IgD-negative memory B cell (primary cell): ENCODE measurements at regions not wholly inside any gene's neighbourhood (a gene's known extent, or its start where the extent isn't known, plus 50 kb on each side); places are given as distances from the start of the nearest gene placed in this dataset.

Experiments
- H3K27ac Mint-ChIP-seq, 3 donors: one replicate each; pipeline ENCODE4 v1.8.0; 2020 to 2022; ENCODE audit warnings: mild to moderate bottlenecking in 3 of 3, mixed read lengths in 3 of 3, moderate library complexity in 1 of 3
- H3K27me3 Mint-ChIP-seq: one replicate; pipeline ENCODE4 v1.8.0; 2021; ENCODE audit warnings: mixed read lengths
- H3K36me3 Mint-ChIP-seq: one replicate; pipeline ENCODE4 v1.8.0; 2020; ENCODE audit warnings: mild to moderate bottlenecking, mixed read lengths
- H3K4me1 Mint-ChIP-seq, 3 donors: one replicate each; pipeline ENCODE4 v1.8.0; 2020 to 2022; ENCODE audit warnings: mixed read lengths in 3 of 3, mild to moderate bottlenecking in 1 of 3
- H3K4me3 Mint-ChIP-seq, 4 donors: one replicate each; pipeline ENCODE4 v1.8.0; 2020 to 2022; ENCODE audit warnings: mild to moderate bottlenecking in 4 of 4, mixed read lengths in 4 of 4, moderate library complexity in 3 of 4
- H3K9me3 Mint-ChIP-seq, 3 donors: one replicate each; pipeline ENCODE4 v1.8.0; 2020 to 2021; ENCODE audit warnings: mixed read lengths in 3 of 3, mild to moderate bottlenecking in 1 of 3

- H3K4me3 Mint-ChIP-seq, result peak overlapping the region in 2 of 4 donors; percentile 29 to 69
- no peaks in the 10 kb centered on the region for H3K9me3 Mint-ChIP-seq
- H3K4me1 Mint-ChIP-seq, result peaks cover 33 to 40% (median 39%) of the 10 kb centered on the region in 3 donors
- H3K36me3 Mint-ChIP-seq, result no peaks in the 10 kb centered on the region
- no peaks in the 10 kb centered on the region for H3K27me3 Mint-ChIP-seq
- H3K27ac Mint-ChIP-seq, result peak overlapping the region in 1 of 3 donors; percentile 36
Observed at GRCh38 chr4:81758574-81759264, 287.0 kb upstream of the RASGEF1B start.

GRCh38 chr4:81757691-81758090 is 286.0 kb upstream of the RASGEF1B start:
- Mint-ChIP-seq H3K36me3 (no peaks in the 10 kb centered on the region), H3K27ac (no peak overlapping the region), H3K9me3 (no peaks in the 10 kb centered on the region), H3K27me3 (no peaks in the 10 kb centered on the region), H3K4me3 (no peak overlapping the region), H3K4me1 (peaks cover 33 to 40% (median 39%) of the 10 kb centered on the region in 3 donors)

GRCh38 chr4:81756973-81757372 is 285.3 kb upstream of the RASGEF1B start:
- no peaks in the 10 kb centered on the region for H3K36me3 Mint-ChIP-seq
- H3K4me1 Mint-ChIP-seq, result peaks cover 33 to 40% (median 39%) of the 10 kb centered on the region in 3 donors
- no peaks in the 10 kb centered on the region for H3K9me3 Mint-ChIP-seq
- H3K27me3 Mint-ChIP-seq, result no peaks in the 10 kb centered on the region
- peak overlapping the region in 2 of 4 donors; percentile 0 to 2 for H3K4me3 Mint-ChIP-seq
- H3K27ac Mint-ChIP-seq, result peak overlapping the region in 1 of 3 donors; percentile 54

GRCh38 chr4:81756042-81756441 is 284.3 kb upstream of the RASGEF1B start:
- no peak overlapping the region for H3K27ac Mint-ChIP-seq
- H3K9me3 Mint-ChIP-seq, result no peaks in the 10 kb centered on the region
- peaks cover 33 to 40% (median 39%) of the 10 kb centered on the region in 3 donors for H3K4me1 Mint-ChIP-seq
- no peaks in the 10 kb centered on the region for H3K27me3 Mint-ChIP-seq
- no peaks in the 10 kb centered on the region for H3K36me3 Mint-ChIP-seq
- no peak overlapping the region for H3K4me3 Mint-ChIP-seq

GRCh38 chr4:81754169-81754568 is 282.5 kb upstream of the RASGEF1B start:
- H3K4me1 Mint-ChIP-seq, result peaks cover 23 to 29% (median 28%) of the 10 kb centered on the region in 3 donors
- H3K4me3 Mint-ChIP-seq, result no peak overlapping the region
- H3K36me3 Mint-ChIP-seq, result no peaks in the 10 kb centered on the region
- no peaks in the 10 kb centered on the region for H3K9me3 Mint-ChIP-seq
- no peak overlapping the region for H3K27ac Mint-ChIP-seq
- H3K27me3 Mint-ChIP-seq, result no peaks in the 10 kb centered on the region

- Mint-ChIP-seq H3K4me1 (peaks cover 3 to 17% (median 8%) of the 10 kb centered on the region in 3 donors), H3K27ac (no peak overlapping the region), H3K36me3 (no peaks in the 10 kb centered on the region), H3K9me3 (no peaks in the 10 kb centered on the region), H3K4me3 (no peak overlapping the region), H3K27me3 (no peaks in the 10 kb centered on the region)
Observed at GRCh38 chr4:81751531-81752289, 280.0 kb upstream of the RASGEF1B start.

GRCh38 chr4:81747242-81747930 is 275.7 kb upstream of the RASGEF1B start:
- Mint-ChIP-seq H3K27ac (no peak overlapping the region), H3K9me3 (no peaks in the 10 kb centered on the region), H3K4me3 (peak overlapping the region in 1 of 4 donors; percentile 52)

GRCh38 chr4:81746773-81747172 is 275.1 kb upstream of the RASGEF1B start:
- H3K4me3 Mint-ChIP-seq, result no peak overlapping the region
- no peaks in the 10 kb centered on the region for H3K27me3 Mint-ChIP-seq
- no peak overlapping the region for H3K27ac Mint-ChIP-seq
- no peaks in the 10 kb centered on the region for H3K9me3 Mint-ChIP-seq
- H3K36me3 Mint-ChIP-seq, result no peaks in the 10 kb centered on the region
- H3K4me1 Mint-ChIP-seq, result peaks cover 0 to 10% (median 2%) of the 10 kb centered on the region in 3 donors

More at GRCh38 chr4:81747242-81747930, 275.7 kb upstream of the RASGEF1B start:
- Mint-ChIP-seq H3K36me3 (no peaks in the 10 kb centered on the region), H3K27me3 (no peaks in the 10 kb centered on the region), H3K4me1 (peaks cover 0 to 10% (median 2%) of the 10 kb centered on the region in 3 donors)

GRCh38 chr4:81746071-81746470 is 274.4 kb upstream of the RASGEF1B start:
- Mint-ChIP-seq H3K27me3 (no peaks in the 10 kb centered on the region), H3K36me3 (no peaks in the 10 kb centered on the region), H3K27ac (no peak overlapping the region), H3K4me3 (no peak overlapping the region), H3K4me1 (peaks cover 0 to 10% (median 2%) of the 10 kb centered on the region in 3 donors), H3K9me3 (no peaks in the 10 kb centered on the region)

GRCh38 chr4:81745050-81745449 is 273.3 kb upstream of the RASGEF1B start:
- no peak overlapping the region for H3K27ac Mint-ChIP-seq
- no peaks in the 10 kb centered on the region for H3K27me3 Mint-ChIP-seq
- H3K9me3 Mint-ChIP-seq, result no peaks in the 10 kb centered on the region
- H3K4me3 Mint-ChIP-seq, result no peak overlapping the region
- no peaks in the 10 kb centered on the region for H3K36me3 Mint-ChIP-seq
- H3K4me1 Mint-ChIP-seq, result peaks cover 0 to 10% (median 8%) of the 10 kb centered on the region in 3 donors

- Mint-ChIP-seq H3K9me3 (no peaks in the 10 kb centered on the region), H3K27me3 (no peaks in the 10 kb centered on the region), H3K4me1 (peaks cover 0 to 10% (median 10%) of the 10 kb centered on the region in 3 donors), H3K27ac (no peak overlapping the region), H3K36me3 (no peaks in the 10 kb centered on the region), H3K4me3 (no peak overlapping the region)
Observed at GRCh38 chr4:81743731-81744435, 272.2 kb upstream of the RASGEF1B start.

GRCh38 chr4:81740487-81740886 is 268.8 kb upstream of the RASGEF1B start:
- peaks cover 0 to 8% (median 0%) of the 10 kb centered on the region in 3 donors for H3K4me1 Mint-ChIP-seq
- H3K36me3 Mint-ChIP-seq, result no peaks in the 10 kb centered on the region
- no peaks in the 10 kb centered on the region for H3K27me3 Mint-ChIP-seq
- H3K4me3 Mint-ChIP-seq, result no peak overlapping the region
- no peaks in the 10 kb centered on the region for H3K9me3 Mint-ChIP-seq
- no peak overlapping the region for H3K27ac Mint-ChIP-seq

GRCh38 chr4:81738891-81739290 is 267.2 kb upstream of the RASGEF1B start:
- Mint-ChIP-seq H3K27me3 (no peaks in the 10 kb centered on the region), H3K9me3 (no peaks in the 10 kb centered on the region), H3K27ac (no peak overlapping the region), H3K4me1 (peaks cover 0 to 8% (median 0%) of the 10 kb centered on the region in 3 donors), H3K4me3 (no peak overlapping the region), H3K36me3 (no peaks in the 10 kb centered on the region)

GRCh38 chr4:81737865-81738559 is 266.3 kb upstream of the RASGEF1B start:
- Mint-ChIP-seq H3K27me3 (no peaks in the 10 kb centered on the region), H3K27ac (peak overlapping the region in 1 of 3 donors; percentile 37), H3K4me3 (no peak overlapping the region)

More at GRCh38 chr4:81737865-81738559, 266.3 kb upstream of the RASGEF1B start:
- peaks cover 0 to 8% (median 0%) of the 10 kb centered on the region in 3 donors for H3K4me1 Mint-ChIP-seq
- no peaks in the 10 kb centered on the region for H3K9me3 Mint-ChIP-seq
- no peaks in the 10 kb centered on the region for H3K36me3 Mint-ChIP-seq
